GM12878 (cell line): ENCODE measurements at regions not wholly inside any gene's neighbourhood (a gene's known extent, or its start where the extent isn't known, plus 50 kb on each side); places are given as distances from the start of the nearest gene placed in this dataset.

Source experiments
- ATAC-seq: fragments of 200-7000 bp; cut with Tn5 transposase; 3 replicates; pipeline ENCODE4 v1.9.1; 2020; ENCODE audit warnings: mild to moderate bottlenecking, moderate library complexity
- BruUV-seq: library from RNA; stranded (reverse); fragments of 400-500 nt; replicated peaks from 2 replicates; lab custom pipeline; 2021; lab: Mats Ljungman, UMichigan
- CTCF ChIA-PET: fragments of 300-600 bp; sonication (Branson Sonifier 250); formaldehyde crosslinking; extraction: SDS; loops from one replicate; lab custom pipeline; 2021; ENCODE audit warnings: inconsistent platforms; lab: Yijun Ruan, JAX
- POLR2A ChIA-PET: fragments of 350-600 bp; formaldehyde crosslinking; extraction: SDS; loops from one replicate; lab custom pipeline; 2021; ENCODE audit warnings: inconsistent platforms; lab: Charles Lee
- RAD21 ChIA-PET: fragments of 300-600 bp; sonication (Branson Sonifier 250); formaldehyde crosslinking; loops from one replicate; lab custom pipeline; 2023; ENCODE audit warnings: antibody characterized with exemption; ENCODE audit not compliant: unreplicated experiment; lab: Charles Lee
- SMC1A ChIA-PET: fragments of 300-600 bp; sonication (Branson Sonifier 250); formaldehyde crosslinking; loops from one replicate; lab custom pipeline; 2023; ENCODE audit not compliant: unreplicated experiment, uncharacterized antibody; lab: Charles Lee
- DNase-seq: peaks from one replicate; pipeline ENCODE4 v3.0.0-alpha.2; 2011; ENCODE audit warnings: low read depth, low spot score
- FAIRE-seq: peaks from 3 replicates; lab custom pipeline; 2011; peaks lifted over from hg19 to GRCh38; lab: Jason Lieb, UNC
- H2AFZ ChIP-seq: 2 replicates; pipeline ENCODE4 v1.6.0; 2011; ENCODE audit warnings: low read depth, low read length, control low read depth; ENCODE audit not compliant: control insufficient read depth
- H3K27ac ChIP-seq: 2 replicates; pipeline ENCODE4 v1.5.1; 2011; ENCODE audit warnings: control low read depth; ENCODE audit not compliant: control insufficient read depth, insufficient read depth
- H3K27me3 ChIP-seq, 2 experiments: replicated peaks in 1 of 2; 2 replicates each; pipeline versions ENCODE4 v1.6.0 to v1.6.1; 2011; ENCODE audit warnings: low read length in 1 of 2; ENCODE audit not compliant: control insufficient read depth in 2 of 2, insufficient read depth in 2 of 2
- H3K36me3 ChIP-seq, 2 experiments: 2 replicates each; pipeline ENCODE4 v1.5.1; 2011; ENCODE audit warnings: low read length in 1 of 2; ENCODE audit not compliant: control insufficient read depth in 2 of 2, insufficient read depth in 2 of 2
- H3K4me1 ChIP-seq: 2 replicates; pipeline ENCODE4 v1.6.1; 2011; ENCODE audit warnings: mild to moderate bottlenecking, low read length, moderate library complexity, mixed read lengths; ENCODE audit not compliant: control insufficient read depth, insufficient read depth
- H3K4me2 ChIP-seq: 2 replicates; pipeline ENCODE4 v1.6.0; 2011; ENCODE audit warnings: control low read depth; ENCODE audit not compliant: control insufficient read depth, insufficient read depth
- H3K4me3 ChIP-seq: fragments of 200-600 bp; sonication (generic); 2 replicates; pipeline ENCODE4 v1.5.1; 2016
- H3K79me2 ChIP-seq: 2 replicates; pipeline ENCODE4 v1.6.0; 2011; ENCODE audit warnings: low read length; ENCODE audit not compliant: control insufficient read depth, insufficient read depth
- H3K9ac ChIP-seq: 2 replicates; pipeline ENCODE4 v1.8.0; 2011; ENCODE audit warnings: low read length, control low read depth, mixed read lengths; ENCODE audit not compliant: control insufficient read depth, insufficient read depth
- H3K9me3 ChIP-seq: replicated peaks from 3 replicates; pipeline ENCODE4 v1.5.1; 2011; ENCODE audit warnings: mild to moderate bottlenecking, low read length; ENCODE audit not compliant: control insufficient read depth, insufficient read depth
- H4K20me1 ChIP-seq: 2 replicates; pipeline ENCODE4 v1.6.0; 2011; ENCODE audit not compliant: control insufficient read depth, insufficient read depth
- CEBPZ ChIP-seq: fragments of 150-350 bp; IDR thresholded peaks from 2 replicates; pipeline ENCODE4 v1.6.1; 2016; ENCODE audit warnings: low read depth, low read length
- E2F4 ChIP-seq: IDR thresholded peaks from 2 replicates; pipeline ENCODE4 v1.6.1; 2012; ENCODE audit warnings: low read depth, low read length, improper control_type of control experiment
- HSF1 ChIP-seq: fragments of 150-350 bp; IDR thresholded peaks from 2 replicates; pipeline ENCODE4 v1.6.1; 2014; ENCODE audit warnings: mild to moderate bottlenecking, low read depth, low read length
- KDM1A ChIP-seq: fragments of 200-600 bp; sonication (generic); IDR thresholded peaks from 2 replicates; pipeline ENCODE4 v1.6.1; 2016; ENCODE audit warnings: borderline replicate concordance
- POLR2A ChIP-seq: IDR thresholded peaks from 2 replicates; pipeline ENCODE4 v1.6.1; 2011; ENCODE audit warnings: low read depth, mild to moderate bottlenecking, low read length
- SMARCA5 ChIP-seq: fragments of 450-650 bp; IDR thresholded peaks from 2 replicates; pipeline ENCODE4 v1.6.1; 2017; ENCODE audit warnings: mild to moderate bottlenecking
- TAF1 ChIP-seq: IDR thresholded peaks from 2 replicates; pipeline ENCODE4 v1.6.1; 2011; ENCODE audit warnings: mild to moderate bottlenecking, low read depth, low read length, borderline replicate concordance
- WRNIP1 ChIP-seq: IDR thresholded peaks from 2 replicates; pipeline ENCODE4 v1.6.1; 2011; ENCODE audit warnings: low read depth, low read length, improper control_type of control experiment, borderline replicate concordance
- WGBS: methylation state at CpG from one replicate; pipeline ENCODE4 v1.1.6; 2016; ENCODE audit warnings: low lambda C conversion rate; ENCODE audit not compliant: insufficient replicate concordance, insufficient coverage; ENCODE audit errors: missing lambda C conversion rate; 5-methylcytosine and 5-hydroxymethylcytosine counted together
- in situ Hi-C: fragments of 300-500 bp; cut with MboI; formaldehyde crosslinking; loops from 9 replicates; pipeline ENCODE4 v1.14.3; 2018; ENCODE audit warnings: mixed read lengths
- intact Hi-C: fragments of 100-400 bp; cut with micrococcal nuclease; formaldehyde crosslinking; loops from one replicate; pipeline ENCODE4 v1.14.2; 2022; ENCODE audit not compliant: unreplicated experiment

GRCh38 chr14:80136358-80136757 is 74.9 kb downstream of the DIO2 start:
- Histone ChIP-seq H2AFZ (no peak overlapping the region), H3K36me3 (no peaks in the 10 kb centered on the region), H4K20me1 (no peaks in the 10 kb centered on the region), H3K79me2 (no peaks in the 10 kb centered on the region), H3K4me1 (no peaks in the 10 kb centered on the region), H3K4me3 (no peak overlapping the region), H3K4me2 (no peak overlapping the region), H3K27ac (no peak overlapping the region), H3K9me3 (no peaks in the 10 kb centered on the region; the same call in 2 of the 3 replicates), H3K27me3 (no peaks in the 10 kb centered on the region), H3K9ac (no peak overlapping the region)
- ChIA-PET RAD21 (no interaction called here), SMC1A (no interaction called here), CTCF (no interaction called here), POLR2A (no interaction called here)
- in situ Hi-C loops: no loop called here
- ATAC-seq (no peak), DNase-seq (no peak), FAIRE-seq (no peak)
- TF ChIP-seq CEBPZ (peak; percentile 56; the same call in 1 of the 2 replicates), WRNIP1 (no peak)
- intact Hi-C loops: no loop called here
- WGBS: 50% methylated on average over 4 of the region's 4 CpGs
- no TSS peak for BruUV-seq

- H3K4me2 ChIP-seq: no peak overlapping the region
- in situ Hi-C loops (no loop called here), intact Hi-C loops (no loop called here)
- no peaks in the 10 kb centered on the region for H3K79me2 ChIP-seq
- ATAC-seq: no peak
- SMC1A ChIA-PET: no interaction called here
- no peaks in the 10 kb centered on the region for H3K27me3 ChIP-seq
- WGBS: 12% methylated on average over 3 of the region's 3 CpGs
- CTCF ChIA-PET: no interaction called here
- H3K9me3 ChIP-seq: no peaks in the 10 kb centered on the region; the same call in 2 of the 3 replicates
- H3K9ac ChIP-seq: no peak overlapping the region
- RAD21 ChIA-PET: no interaction called here
- H3K36me3 ChIP-seq: no peaks in the 10 kb centered on the region
- FAIRE-seq: no peak
- no peak overlapping the region for H2AFZ ChIP-seq
- H3K27ac ChIP-seq: no peak overlapping the region
- H4K20me1 ChIP-seq: no peaks in the 10 kb centered on the region
- no peaks in the 10 kb centered on the region for H3K4me1 ChIP-seq
- POLR2A ChIA-PET: no interaction called here
- no peak for DNase-seq
- TF ChIP-seq KDM1A (no peak), HSF1 (no peak), E2F4 (no peak), POLR2A (no peak), TAF1 (no peak), SMARCA5 (no peak)
- no TSS peak for BruUV-seq
- H3K4me3 ChIP-seq: no peak overlapping the region
Measured at GRCh38 chr14:80135305-80136088, 75.8 kb downstream of the DIO2 start.
